HG02759 (cell line): ENCODE measurements at regions not wholly inside any gene's neighbourhood (a gene's known extent, or its start where the extent isn't known, plus 50 kb on each side); places are given as distances from the start of the nearest gene placed in this dataset.
"Not testable (repeated sequence)": the region's sequence is repeated elsewhere in the genome, so short reads cannot be mapped to it uniquely, and the experiment has no call there.

Experiments
- ATAC-seq: cut with Tn5 transposase; IDR thresholded peaks from one replicate; pipeline ENCODE4 v1.9.1; 2021; ENCODE audit warnings: mild to moderate bottlenecking, moderate library complexity; ENCODE audit not compliant: unreplicated experiment

- ATAC-seq, result no peak
Observed at GRCh38 chr5:104177651-104178050, 615.1 kb upstream of the NUDT12 start.

GRCh38 chr5:104172976-104173375 lies 610.4 kb upstream of the NUDT12 start:
- ATAC-seq, result no peak

- ATAC-seq, result no peak
Observed at GRCh38 chr5:104171958-104172690, 609.5 kb upstream of the NUDT12 start.

DNA sequence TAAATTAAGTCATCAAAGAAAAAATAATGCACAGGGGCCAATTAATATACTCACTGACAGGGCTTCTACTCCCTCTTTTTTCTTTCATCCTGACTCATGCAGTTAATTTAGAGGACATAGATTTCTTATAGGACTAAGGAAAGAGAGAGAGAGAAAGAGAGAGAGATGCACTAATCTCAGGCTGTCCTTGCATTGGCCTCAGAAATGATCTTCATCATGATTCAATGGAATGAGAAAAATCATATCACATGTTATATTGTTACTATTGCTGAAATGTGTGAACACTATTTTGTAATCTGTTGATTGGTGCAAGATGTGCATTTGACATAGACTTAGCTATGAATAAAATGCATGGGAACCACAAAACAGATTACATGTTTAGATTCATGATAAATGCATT lies 608.3 kb upstream of the NUDT12 start:
- ATAC-seq, result no peak

DNA sequence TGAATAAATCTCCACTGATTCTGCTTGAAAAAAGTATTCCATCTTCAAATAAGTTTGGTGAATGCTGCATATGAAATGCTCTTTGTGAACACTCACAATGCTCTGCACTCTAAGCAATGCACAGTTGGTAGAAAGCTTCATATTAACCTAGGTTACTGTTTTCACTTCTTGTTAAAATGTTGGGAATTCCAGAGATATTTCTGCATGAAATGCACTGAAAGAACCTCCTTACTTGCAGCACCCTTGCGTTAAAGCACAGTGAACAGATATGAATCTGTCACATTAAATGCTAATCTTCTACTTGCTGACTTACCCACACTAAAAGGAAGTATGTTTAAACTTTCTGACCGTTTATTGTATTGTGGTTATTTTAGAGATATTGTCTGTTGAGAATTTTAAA lies 584.1 kb upstream of the NUDT12 start:
- ATAC-seq, result no peak

DNA sequence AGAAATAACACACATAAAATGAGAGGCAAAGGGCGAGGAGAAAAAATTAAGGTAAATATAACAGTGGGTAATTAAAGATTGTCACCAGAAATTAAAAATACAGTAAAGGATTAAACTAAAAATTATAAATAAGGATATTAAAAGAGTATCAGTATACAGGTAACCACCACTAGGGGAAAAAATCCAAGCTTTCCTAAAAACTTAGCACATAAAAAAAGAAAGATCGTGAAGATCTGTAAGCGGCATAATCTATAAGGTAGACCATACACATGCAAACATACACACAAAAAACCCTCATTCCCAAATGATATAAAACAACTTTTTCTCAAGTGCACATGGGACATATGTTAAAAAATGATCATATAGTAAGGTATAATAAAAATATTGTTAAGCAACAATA lies 577.3 kb upstream of the NUDT12 start:
- no peak for ATAC-seq

- ATAC-seq, result no peak
Observed at GRCh38 chr5:104130320-104130719, 567.7 kb upstream of the NUDT12 start.

- no peak for ATAC-seq
Observed at GRCh38 chr5:104128348-104128747, 565.8 kb upstream of the NUDT12 start.

DNA sequence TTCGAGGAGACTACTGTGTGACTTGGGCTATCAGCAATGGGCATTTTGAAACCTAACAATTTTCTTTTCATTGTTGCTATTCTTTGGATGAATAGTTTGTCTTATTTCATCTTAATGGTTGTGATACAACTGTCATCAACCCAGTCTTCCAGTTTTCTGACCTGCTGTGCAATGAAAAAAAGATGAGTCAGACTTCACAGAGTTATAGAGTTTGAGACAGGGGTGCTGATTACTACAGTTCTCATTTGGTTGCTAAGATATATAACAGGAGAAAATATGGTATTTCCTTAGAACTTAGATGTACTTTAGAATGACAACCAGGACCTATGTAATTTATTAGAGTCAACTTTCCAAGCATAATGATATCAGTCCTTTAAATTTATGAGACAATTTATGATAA lies 564.4 kb upstream of the NUDT12 start:
- ATAC-seq, result no peak

DNA sequence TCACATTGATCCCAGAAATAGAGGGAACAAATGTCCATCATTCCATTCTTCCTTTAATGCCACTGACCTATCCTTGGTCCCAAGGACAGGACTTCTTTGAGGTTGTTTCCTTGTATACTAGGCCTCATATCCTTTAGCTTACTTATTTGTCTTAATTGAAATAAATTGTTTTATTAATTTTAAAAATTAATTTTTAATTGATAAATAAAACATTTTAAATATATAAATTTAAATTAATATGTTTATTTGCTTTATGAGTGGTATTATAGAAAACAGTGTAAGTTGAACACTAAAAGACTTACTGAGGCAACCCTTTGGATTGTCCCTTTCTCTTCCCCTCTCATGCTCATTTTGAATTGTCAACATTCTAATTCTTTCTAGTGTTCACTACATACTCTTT lies 556.9 kb upstream of the NUDT12 start:
- ATAC-seq, result no peak

- ATAC-seq, result no peak
Observed at GRCh38 chr5:104111632-104112031, 549.0 kb upstream of the NUDT12 start.

DNA sequence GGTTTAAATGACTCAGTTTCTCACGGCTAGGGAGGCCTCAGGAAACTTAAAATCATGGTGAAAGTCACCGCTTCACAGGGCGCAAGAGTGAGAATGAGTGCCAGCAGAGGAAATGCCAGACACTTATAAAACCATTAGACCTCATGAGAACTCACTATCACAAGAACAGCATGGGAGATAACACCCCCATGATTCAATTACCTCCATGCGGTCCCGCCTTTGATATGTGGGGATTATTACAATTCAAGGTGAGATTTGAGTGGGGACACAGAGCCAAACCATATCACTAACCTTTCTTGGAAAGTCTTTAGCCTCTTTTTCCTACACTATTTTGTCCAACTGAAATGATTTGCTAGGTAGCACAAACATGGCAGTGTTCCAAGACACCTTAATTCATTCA lies 533.9 kb upstream of the NUDT12 start:
- ATAC-seq, result no peak

GRCh38 chr5:104095527-104095926 lies 532.9 kb upstream of the NUDT12 start:
- no peak for ATAC-seq

- ATAC-seq, result no peak
Observed at GRCh38 chr5:104088876-104089778, 526.5 kb upstream of the NUDT12 start.

GRCh38 chr5:104084896-104085295 lies 522.3 kb upstream of the NUDT12 start:
- ATAC-seq, result no peak

GRCh38 chr5:104082754-104083153 lies 520.2 kb upstream of the NUDT12 start:
- no peak for ATAC-seq

GRCh38 chr5:104081232-104081631 lies 518.6 kb upstream of the NUDT12 start:
- no peak for ATAC-seq

DNA sequence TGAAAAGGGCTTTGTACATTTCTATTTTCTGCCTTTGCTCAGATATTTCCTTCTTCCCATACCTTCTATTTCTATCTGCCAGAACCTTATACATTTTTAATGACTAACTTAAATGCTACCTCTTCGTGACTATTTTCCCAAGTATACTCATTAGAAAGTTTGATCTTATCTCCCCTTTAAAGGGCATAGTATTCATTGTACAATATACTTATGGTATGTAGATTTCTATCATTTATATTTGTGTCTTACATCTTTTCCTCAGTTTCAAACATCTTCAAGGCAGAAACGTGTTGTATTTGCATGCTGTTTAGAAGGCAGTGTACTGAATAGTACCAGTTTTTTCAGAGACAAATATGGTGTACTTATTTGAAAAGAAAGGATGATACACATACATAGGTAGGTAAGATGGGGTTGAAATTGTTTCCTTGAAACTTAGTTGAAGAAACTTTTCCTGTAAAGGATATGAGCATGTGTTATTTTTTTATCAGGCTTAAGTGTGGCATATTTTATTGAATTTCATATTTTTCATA lies 518.1 kb upstream of the NUDT12 start:
- no peak for ATAC-seq

DNA sequence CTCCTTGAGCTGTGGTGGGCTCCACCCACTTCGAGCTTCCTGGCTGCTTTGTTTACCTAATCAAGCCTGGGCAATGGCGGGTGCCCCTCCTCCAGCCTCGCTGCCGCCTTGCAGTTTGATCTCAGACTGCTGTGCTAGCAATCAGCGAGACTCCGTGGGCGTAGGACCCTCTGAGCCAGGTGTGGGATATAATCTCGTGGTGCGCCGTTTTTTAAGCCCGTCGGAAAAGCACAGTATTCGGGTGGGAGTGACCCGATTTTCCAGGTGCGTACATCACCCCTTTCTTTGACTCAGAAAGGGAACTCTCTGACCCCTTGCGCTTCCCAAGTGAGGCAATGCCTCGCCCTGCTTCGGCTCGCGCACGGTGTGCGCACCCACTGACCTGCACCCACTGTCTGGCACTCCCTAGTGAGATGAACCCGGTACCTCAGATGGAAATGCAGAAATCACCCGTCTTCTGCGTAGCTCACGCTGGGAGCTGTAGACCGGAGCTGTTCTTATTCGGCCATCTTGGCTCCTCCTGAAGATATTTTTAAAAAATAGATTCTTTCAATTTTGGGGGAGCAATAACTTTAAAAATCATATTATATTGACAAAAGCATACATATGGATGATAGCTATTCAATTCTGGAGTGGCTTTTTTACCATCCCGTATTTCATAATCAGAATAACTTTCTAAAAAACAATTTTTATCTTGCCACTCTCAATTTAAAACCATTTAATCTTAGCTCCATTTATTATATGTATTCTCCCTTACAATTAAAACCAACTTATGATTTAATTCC lies 517.5 kb upstream of the NUDT12 start:
- ATAC-seq, result not testable (repeated sequence)

DNA sequence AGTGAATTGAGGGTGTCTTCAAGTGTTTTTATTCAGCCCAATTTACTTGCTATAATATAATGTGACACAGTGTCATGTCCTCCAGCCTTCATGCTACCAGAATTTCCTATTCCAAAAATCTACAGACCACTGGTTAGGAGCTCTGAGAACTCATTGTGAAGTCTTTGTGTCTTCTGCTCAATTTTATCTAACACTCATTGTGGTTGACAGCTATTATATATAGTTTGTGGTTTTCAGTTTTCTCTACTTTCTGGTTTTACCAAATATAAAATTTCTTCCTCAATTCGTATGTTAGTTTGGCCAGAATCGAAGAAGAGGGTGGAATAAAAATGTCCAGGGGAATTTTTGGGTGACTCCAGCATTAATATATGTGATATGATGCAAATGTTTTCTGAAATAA lies 509.3 kb upstream of the NUDT12 start:
- no peak for ATAC-seq
